HepG2 (cell line): ENCODE measurements at regions not wholly inside any gene's neighbourhood (a gene's known extent, or its start where the extent isn't known, plus 50 kb on each side); places are given as distances from the start of the nearest gene placed in this dataset.

ENCODE experiments used
- FIP1L1 ChIP-seq: fragments of 200-400 bp; formaldehyde crosslinking; IDR thresholded peaks from 2 replicates; pipeline ENCODE4 v1.6.1; 2018; ENCODE audit warnings: low read depth, mild to moderate bottlenecking, low read length, moderate library complexity, borderline replicate concordance; ENCODE audit not compliant: insufficient read depth
- HES4 ChIP-seq: sonication (generic); formaldehyde crosslinking; IDR thresholded peaks from 2 replicates; pipeline ENCODE4 v1.9.0; 2021; ENCODE audit warnings: mild to moderate bottlenecking, missing genetic modification reagents, borderline replicate concordance
- JARID2 ChIP-seq: sonication (generic); formaldehyde crosslinking; IDR thresholded peaks from 2 replicates; pipeline ENCODE4 v1.8.1; 2023; ENCODE audit warnings: missing genetic modification reagents, inconsistent platforms; ENCODE audit not compliant: insufficient replicate concordance
- KLF9 ChIP-seq: IDR thresholded peaks from 2 replicates; pipeline ENCODE4 v1.6.1; 2016; ENCODE audit warnings: low read depth
- RBAK ChIP-seq: sonication (generic); formaldehyde crosslinking; IDR thresholded peaks from 2 replicates; pipeline ENCODE4 v1.5.1; 2020; ENCODE audit warnings: mild to moderate bottlenecking, missing genetic modification reagents
- RBM22 ChIP-seq: fragments of 200-400 bp; formaldehyde crosslinking; optimal IDR thresholded peaks from 2 replicates; pipeline ENCODE3; 2017; ENCODE audit warnings: mild to moderate bottlenecking, low read length, moderate library complexity
- ZSCAN12 ChIP-seq: sonication (generic); formaldehyde crosslinking; IDR thresholded peaks from 2 replicates; pipeline ENCODE4 v1.9.0; 2021; ENCODE audit warnings: mild to moderate bottlenecking, missing genetic modification reagents
- TF ChIP-seq, protein P1 (sequence below): sonication (generic); formaldehyde crosslinking; IDR thresholded peaks from 2 replicates; pipeline ENCODE4 v1.8.0; 2022; ENCODE audit warnings: low read depth, missing genetic modification reagents
- TF ChIP-seq, protein P2 (sequence below): sonication (generic); formaldehyde crosslinking; conservative IDR thresholded peaks from 2 replicates; pipeline ENCODE4 v1.4.0; 2020; ENCODE audit warnings: missing genetic modification reagents
- TF ChIP-seq, protein P3 (sequence below): sonication (generic); formaldehyde crosslinking; IDR thresholded peaks from 2 replicates; pipeline ENCODE4 v1.4.0; 2020; ENCODE audit warnings: mild to moderate bottlenecking, missing genetic modification reagents
- TF ChIP-seq, protein P4 (sequence below): sonication (generic); formaldehyde crosslinking; conservative IDR thresholded peaks from 2 replicates; pipeline ENCODE4 v1.4.0; 2020; ENCODE audit warnings: missing genetic modification reagents

DNA sequence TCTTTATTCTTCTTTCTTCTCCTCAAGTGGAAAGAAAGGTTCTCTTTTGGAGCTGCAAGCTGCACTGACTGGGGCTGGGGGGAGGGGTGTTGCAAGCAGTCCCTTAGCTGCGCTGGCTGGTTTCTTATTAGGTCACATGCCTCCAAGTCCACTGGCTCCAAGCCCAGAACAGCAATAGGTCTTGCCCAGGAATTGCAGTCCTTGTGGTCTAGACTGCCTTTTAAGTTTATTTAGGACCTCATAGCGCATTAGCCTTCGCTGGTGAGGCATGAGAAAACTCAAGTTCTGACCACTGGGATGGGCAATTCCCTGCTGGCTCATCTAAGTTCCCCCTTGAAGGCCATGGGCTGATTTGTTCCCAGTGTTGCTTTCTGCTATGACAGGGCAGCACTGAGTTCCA is 138.6 kb upstream of the SCN7A start (continued):
- TF ChIP-seq, protein P1, sequence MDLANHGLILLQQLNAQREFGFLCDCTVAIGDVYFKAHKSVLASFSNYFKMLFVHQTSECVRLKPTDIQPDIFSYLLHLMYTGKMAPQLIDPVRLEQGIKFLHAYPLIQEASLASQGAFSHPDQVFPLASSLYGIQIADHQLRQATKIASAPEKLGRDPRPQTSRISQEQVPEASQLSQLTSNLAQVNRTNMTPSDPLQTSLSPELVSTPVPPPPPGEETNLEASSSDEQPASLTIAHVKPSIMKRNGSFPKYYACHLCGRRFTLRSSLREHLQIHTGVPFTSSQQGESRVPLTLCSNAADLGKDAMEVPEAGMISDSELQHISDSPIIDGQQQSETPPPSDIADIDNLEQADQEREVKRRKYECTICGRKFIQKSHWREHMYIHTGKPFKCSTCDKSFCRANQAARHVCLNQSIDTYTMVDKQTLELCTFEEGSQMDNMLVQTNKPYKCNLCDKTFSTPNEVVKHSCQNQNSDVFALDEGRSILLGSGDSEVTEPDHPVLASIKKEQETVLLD (CRISPR knock-in tag) = no peak
- TF ChIP-seq RBAK (CRISPR knock-in tag) = no peak
- TF ChIP-seq KLF9 (CRISPR knock-in tag) = no peak
- TF ChIP-seq FIP1L1 = no peak
- TF ChIP-seq JARID2 (CRISPR knock-in tag) = no peak
- TF ChIP-seq HES4 (CRISPR knock-in tag) = no peak
- TF ChIP-seq, protein P2, sequence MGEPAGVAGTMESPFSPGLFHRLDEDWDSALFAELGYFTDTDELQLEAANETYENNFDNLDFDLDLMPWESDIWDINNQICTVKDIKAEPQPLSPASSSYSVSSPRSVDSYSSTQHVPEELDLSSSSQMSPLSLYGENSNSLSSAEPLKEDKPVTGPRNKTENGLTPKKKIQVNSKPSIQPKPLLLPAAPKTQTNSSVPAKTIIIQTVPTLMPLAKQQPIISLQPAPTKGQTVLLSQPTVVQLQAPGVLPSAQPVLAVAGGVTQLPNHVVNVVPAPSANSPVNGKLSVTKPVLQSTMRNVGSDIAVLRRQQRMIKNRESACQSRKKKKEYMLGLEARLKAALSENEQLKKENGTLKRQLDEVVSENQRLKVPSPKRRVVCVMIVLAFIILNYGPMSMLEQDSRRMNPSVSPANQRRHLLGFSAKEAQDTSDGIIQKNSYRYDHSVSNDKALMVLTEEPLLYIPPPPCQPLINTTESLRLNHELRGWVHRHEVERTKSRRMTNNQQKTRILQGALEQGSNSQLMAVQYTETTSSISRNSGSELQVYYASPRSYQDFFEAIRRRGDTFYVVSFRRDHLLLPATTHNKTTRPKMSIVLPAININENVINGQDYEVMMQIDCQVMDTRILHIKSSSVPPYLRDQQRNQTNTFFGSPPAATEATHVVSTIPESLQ = no peak
- TF ChIP-seq, protein P3, sequence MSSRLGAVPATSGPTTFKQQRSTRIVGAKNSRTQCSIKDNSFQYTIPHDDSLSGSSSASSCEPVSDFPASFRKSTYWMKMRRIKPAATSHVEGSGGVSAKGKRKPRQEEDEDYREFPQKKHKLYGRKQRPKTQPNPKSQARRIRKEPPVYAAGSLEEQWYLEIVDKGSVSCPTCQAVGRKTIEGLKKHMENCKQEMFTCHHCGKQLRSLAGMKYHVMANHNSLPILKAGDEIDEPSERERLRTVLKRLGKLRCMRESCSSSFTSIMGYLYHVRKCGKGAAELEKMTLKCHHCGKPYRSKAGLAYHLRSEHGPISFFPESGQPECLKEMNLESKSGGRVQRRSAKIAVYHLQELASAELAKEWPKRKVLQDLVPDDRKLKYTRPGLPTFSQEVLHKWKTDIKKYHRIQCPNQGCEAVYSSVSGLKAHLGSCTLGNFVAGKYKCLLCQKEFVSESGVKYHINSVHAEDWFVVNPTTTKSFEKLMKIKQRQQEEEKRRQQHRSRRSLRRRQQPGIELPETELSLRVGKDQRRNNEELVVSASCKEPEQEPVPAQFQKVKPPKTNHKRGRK (CRISPR knock-in tag) = no peak
- no peak for TF ChIP-seq RBM22
- TF ChIP-seq, protein P4, sequence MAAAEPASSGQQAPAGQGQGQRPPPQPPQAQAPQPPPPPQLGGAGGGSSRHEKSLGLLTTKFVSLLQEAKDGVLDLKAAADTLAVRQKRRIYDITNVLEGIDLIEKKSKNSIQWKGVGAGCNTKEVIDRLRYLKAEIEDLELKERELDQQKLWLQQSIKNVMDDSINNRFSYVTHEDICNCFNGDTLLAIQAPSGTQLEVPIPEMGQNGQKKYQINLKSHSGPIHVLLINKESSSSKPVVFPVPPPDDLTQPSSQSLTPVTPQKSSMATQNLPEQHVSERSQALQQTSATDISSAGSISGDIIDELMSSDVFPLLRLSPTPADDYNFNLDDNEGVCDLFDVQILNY = no peak
- no peak for TF ChIP-seq ZSCAN12 (CRISPR knock-in tag)
